OCI-LY3 (cell line): ENCODE measurements at regions not wholly inside any gene's neighbourhood (a gene's known extent, or its start where the extent isn't known, plus 50 kb on each side); places are given as distances from the start of the nearest gene placed in this dataset.

Experiments
- EZH2phosphoT487 ChIP-seq: fragments of 200-600 bp; shearing (Covaris generic); IDR thresholded peaks from 2 replicates; pipeline ENCODE4 v1.6.1; 2018; ENCODE audit warnings: antibody characterized with exemption, mixed run types, low read depth
- TF ChIP-seq, protein P1 (sequence below): fragments of 200-600, 300-600 bp; sonication (generic); IDR thresholded peaks from 2 replicates; pipeline ENCODE4 v1.5.1; 2014; ENCODE audit warnings: antibody characterized with exemption, low read length, low read depth

DNA sequence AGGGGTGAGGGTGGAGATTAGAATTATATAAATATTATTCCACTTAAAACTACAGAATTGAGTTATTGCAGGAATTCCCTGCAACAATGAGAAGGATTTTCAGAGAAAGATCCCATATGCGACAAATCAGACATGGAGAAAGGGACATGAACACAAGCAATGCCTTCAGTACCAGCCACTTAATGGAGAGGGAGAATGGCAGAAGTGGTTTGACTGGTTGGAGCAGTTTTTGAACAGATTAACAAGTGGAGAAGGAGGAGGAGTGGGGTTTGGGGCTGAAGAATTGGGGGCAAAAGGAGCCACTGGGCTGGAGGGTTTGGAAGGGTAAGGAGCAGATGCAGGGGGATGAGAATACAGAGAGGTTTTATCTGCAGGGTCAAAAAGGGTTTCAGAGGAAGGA lies 620.9 kb upstream of the PTPRD start:
- TF ChIP-seq, protein P1, sequence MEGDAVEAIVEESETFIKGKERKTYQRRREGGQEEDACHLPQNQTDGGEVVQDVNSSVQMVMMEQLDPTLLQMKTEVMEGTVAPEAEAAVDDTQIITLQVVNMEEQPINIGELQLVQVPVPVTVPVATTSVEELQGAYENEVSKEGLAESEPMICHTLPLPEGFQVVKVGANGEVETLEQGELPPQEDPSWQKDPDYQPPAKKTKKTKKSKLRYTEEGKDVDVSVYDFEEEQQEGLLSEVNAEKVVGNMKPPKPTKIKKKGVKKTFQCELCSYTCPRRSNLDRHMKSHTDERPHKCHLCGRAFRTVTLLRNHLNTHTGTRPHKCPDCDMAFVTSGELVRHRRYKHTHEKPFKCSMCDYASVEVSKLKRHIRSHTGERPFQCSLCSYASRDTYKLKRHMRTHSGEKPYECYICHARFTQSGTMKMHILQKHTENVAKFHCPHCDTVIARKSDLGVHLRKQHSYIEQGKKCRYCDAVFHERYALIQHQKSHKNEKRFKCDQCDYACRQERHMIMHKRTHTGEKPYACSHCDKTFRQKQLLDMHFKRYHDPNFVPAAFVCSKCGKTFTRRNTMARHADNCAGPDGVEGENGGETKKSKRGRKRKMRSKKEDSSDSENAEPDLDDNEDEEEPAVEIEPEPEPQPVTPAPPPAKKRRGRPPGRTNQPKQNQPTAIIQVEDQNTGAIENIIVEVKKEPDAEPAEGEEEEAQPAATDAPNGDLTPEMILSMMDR: no peak
- TF ChIP-seq EZH2phosphoT487: no peak
